ENCODE measurements at regions not wholly inside any gene's neighbourhood (a gene's known extent, or its start where the extent isn't known, plus 50 kb on each side); places are given as distances from the start of the nearest gene placed in this dataset.
"Not testable (repeated sequence)": the region's sequence is repeated elsewhere in the genome, so short reads cannot be mapped to it uniquely, and the experiment has no call there.

DNA sequence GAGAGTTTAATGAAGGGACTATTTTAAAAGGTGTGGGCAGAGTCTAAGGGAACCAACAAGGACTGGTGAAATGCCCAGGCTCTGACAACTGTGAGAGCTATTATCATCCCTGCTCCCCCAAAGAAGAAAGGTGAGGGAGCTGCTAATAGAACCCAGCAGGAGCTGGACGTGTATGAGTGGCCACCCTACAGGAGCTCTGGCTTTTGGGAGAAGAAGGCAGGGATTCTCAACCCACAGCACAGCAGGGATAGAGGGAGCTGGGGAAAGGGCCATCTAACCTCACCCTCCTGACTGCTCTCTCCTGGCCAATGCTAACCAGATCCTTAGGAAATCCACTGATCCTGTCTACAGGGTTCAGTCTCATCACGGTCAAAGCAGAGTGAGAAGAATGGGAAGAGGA is 57.1 kb downstream of the GRIN2B start:
- no peak for DNase-seq (ENCODE audit: low read depth)
- no peak overlapping the region for H3K4me3 ChIP-seq (ENCODE audit: low read depth, low read length)

DNA sequence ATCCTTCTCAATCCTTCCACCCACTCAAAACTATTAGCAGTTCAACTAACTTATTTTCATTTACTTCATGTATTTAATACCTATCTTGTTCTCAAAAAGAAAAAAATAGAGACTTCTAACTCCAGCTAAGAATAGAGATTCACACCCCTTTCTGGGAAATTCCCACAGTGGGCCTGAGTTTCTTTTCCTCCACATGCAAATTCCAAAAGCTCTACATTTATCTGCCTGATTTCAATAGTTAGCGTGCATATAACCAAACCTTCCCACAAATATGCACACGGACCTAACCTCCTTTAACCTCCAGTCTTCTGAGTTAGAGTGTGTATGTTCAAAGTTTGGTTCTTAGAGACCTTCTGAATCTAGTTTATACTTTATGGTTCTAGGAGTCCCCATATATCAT is 62.5 kb downstream of the GRIN2B start:
- no peak overlapping the region for H3K4me3 ChIP-seq (ENCODE audit: low read depth, low read length)
- no peak for DNase-seq (ENCODE audit: low read depth)

DNA sequence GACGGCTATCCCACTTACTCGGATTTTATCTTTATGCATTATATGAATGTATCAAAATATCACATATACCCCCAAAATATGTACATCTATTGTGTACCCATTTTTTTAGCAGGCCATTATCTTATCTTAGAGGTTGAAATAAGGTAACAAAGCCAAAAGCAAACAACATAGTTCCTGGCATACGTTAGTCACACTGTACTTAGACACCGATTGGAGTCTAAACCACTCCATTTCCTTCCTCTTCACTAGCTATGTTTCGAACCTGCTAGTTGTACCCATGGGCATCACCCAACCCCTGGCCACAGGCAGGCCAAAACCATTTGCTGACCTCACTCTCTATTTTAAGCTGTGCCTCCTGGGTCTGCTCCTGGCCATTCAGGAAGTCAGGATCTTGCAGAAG is 66.3 kb downstream of the GRIN2B start:
- no peak overlapping the region for H3K4me3 ChIP-seq (ENCODE audit: low read depth, low read length)
- DNase-seq (ENCODE audit: low read depth), result no peak

DNA sequence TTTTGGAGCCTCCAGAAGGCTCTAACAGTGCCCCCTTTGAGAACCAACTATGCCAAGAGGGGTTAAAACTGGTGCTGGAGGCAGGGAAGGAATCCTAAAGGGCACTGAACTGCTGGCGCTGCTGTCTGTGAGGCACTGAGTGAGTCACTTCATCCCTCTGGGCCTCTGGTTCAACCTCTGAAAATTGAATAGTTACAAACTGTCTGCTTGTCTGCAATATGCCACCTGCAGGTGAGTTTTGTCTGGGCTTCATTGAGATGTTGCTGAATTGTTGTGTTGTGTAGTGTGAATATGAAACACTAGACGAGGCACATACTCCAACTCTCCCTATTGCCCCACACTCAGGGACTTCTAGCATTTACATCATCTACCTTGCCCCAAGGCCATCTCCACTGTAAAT is 68.0 kb downstream of the GRIN2B start:
- H3K4me3 ChIP-seq (ENCODE audit: low read depth, low read length), result no peak overlapping the region
- DNase-seq (ENCODE audit: low read depth), result no peak

DNA sequence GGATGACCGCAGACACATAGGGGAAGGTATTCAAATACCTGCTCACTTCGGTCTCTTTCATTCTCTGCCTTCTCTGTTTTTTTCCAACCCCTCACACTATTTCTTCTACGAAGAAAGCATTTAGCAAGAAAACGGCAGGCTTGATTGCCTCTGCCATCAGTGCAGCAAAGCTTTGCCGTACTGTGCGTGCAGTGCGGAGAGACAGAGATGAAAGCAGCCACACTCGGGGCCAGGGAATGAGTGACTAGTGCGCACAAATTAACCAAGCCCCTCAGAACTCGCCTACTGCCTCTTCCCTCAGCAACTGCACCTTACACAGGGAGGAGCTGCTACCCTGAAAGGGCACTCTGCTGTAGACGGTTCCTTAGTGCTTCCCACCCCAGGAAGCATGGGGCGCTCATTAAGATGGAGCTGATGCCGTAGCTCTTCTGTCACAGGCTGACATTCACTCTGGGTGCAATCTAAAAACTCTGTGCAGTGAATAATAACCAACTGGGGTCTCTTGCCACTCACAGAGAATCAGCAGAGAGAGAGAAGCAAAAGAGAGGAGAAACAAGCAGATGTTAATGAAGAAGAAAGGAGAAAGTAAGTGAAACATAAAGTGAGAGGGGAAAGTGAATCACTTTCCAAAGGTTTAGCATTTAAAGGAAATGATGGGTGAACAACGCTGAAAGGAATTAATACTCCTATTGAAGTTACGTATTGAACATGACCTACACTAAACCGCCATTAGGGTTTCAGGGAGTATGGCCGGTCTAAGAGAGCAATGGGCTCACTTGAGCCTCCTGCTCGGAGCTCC is 69.4 kb downstream of the GRIN2B start:
- H3K4me3 ChIP-seq (ENCODE audit: low read depth, low read length), result no peak overlapping the region
- DNase-seq (ENCODE audit: low read depth), result no peak

DNA sequence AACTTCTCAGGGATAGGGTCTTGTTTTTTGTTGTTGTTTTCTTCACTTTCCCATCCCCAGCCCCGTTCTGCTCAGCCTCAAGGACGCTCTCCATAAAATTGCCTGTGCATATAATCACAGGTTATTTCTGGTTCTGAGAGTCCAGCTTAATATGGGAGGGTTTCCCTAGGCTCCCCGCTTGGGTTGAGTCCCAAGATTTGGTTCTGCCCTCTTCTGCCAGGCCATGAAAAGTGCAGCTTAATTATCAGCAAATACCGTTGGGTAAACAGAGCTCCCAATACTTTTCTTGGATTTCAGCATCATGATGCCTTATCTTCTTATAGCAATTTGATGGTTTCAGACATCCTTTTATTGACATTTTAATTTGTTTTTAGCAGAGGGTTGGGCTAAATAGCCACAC is 75.6 kb downstream of the GRIN2B start:
- no peak overlapping the region for H3K4me3 ChIP-seq (ENCODE audit: low read depth, low read length)
- no peak for DNase-seq (ENCODE audit: low read depth)

DNA sequence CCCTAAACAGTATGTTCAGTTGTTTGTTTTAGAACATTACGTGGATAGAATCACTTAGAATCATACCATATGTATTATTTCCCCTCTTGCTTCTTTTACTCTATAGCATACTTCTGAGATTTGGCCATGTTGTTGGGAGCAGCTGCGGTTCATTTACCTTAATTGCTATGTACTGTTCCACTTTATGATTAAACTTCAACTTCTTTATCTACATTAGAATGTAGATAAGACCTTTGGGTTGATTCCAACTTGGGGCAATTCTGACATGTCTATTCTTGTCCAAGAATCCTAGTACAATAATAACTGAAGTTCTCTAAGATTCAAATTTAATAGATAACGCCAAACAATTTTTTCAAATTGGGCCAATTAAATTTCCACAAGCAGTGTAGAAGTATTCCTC is 80.7 kb downstream of the GRIN2B start:
- no peak for DNase-seq (ENCODE audit: low read depth)
- no peak overlapping the region for H3K4me3 ChIP-seq (ENCODE audit: low read depth, low read length)

DNA sequence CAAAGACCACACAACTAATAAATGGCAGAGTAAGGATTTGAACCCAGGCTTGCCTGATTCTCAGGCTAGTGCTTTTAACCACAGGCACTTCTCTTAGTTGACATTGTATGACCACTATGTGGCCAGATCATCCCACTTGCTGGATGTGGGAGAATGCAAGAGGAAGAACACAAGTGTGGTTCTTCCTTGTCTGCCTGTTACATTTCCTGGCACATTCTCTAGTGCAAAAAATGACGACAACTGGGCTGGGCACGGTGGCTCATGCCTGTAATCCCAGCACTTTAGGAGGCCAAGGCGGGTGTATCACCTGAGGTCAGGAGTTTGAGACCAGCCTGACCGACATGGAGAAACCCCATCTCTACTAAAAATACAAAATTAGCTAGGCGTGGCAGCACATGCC is 83.0 kb downstream of the GRIN2B start:
- not testable (repeated sequence) for H3K4me3 ChIP-seq (ENCODE audit: low read depth, low read length); DNase-seq (ENCODE audit: low read depth)

DNA sequence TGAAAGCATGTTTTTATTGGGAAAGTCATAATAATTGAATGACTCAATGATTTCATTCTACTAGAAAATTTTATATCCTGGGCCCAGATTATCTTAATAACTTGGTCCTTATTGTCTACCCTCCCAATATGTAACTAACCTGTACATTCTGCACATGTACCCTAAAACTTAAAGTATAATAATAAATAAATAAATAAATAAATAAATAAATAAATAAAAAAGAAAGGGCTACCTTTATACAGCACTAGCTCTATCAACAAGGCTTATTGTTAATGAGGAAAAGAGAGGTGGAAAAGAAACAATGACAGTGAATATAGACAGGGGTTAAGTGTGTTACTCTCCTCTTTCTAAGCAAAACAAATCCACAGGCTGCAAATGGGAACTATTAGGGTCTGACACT is 83.6 kb downstream of the GRIN2B start:
- no peak for DNase-seq (ENCODE audit: low read depth)
- H3K4me3 ChIP-seq (ENCODE audit: low read depth, low read length), result no peak overlapping the region

DNA sequence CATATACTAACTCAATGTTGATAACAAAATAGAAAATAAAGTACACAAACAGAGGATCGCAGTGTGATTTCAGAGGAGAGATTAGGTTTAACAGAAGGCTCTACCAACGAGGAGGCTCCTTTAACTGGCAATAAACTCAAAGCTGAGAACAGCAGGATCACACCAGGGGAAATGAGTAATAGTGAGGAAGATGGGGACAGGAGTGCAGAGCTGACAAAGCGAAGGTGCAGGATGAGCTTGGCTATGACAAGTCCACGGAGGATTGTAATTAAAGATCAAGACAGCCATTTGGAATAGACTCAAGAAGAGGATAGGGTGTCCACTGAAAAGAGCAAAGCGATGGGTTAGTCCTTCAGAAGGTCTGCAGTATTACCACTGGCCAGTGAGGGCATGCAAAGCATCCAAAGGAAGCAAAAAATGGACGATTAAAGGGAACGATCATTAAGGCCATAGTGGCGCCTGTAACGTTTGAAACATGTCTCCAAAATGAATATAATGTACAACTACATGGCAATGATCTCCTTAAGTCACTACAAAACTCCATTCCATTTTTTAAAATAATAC is 85.3 kb downstream of the GRIN2B start:
- no peak overlapping the region for H3K4me3 ChIP-seq (ENCODE audit: low read depth, low read length)
- no peak for DNase-seq (ENCODE audit: low read depth)

DNA sequence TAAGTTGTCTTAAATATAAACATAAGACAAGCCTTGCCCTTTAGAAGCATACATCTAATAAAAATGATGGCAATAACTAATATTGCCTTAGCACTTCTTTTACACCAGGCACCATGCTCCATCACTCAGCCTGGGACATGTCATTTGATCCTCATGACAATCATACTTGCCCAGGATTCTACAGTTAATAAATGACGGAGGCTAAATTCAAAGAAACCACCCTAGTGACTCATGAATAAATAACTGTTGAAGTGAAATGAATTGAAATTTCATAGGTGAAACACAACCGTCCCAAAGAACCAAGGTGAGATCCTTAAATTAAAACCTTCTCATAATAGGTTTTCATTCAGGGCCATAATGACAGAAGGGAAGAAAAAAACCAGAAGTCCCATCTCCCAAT is 89.5 kb downstream of the GRIN2B start:
- no peak for DNase-seq (ENCODE audit: low read depth)
- H3K4me3 ChIP-seq (ENCODE audit: low read depth, low read length), result no peak overlapping the region

DNA sequence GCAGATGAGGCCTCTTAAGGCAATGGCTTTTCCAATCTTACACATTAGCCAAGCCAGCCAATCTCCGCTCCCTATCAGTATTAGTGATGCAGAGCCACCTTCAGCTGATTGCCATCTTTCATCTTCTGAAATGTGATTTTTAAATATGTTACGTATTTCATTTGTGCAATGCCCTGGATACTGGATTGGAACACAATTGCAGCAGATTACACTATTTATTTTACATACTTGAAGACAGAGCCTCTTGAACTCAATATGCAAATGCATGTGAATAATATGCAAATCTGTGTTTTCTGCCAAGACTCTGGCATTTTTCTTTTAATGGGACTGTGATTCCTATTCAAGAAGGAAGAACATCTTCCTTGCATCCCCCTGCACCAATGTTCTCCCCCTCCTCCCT is 90.5 kb downstream of the GRIN2B start:
- no peak for DNase-seq (ENCODE audit: low read depth)
- no peak overlapping the region for H3K4me3 ChIP-seq (ENCODE audit: low read depth, low read length)

DNA sequence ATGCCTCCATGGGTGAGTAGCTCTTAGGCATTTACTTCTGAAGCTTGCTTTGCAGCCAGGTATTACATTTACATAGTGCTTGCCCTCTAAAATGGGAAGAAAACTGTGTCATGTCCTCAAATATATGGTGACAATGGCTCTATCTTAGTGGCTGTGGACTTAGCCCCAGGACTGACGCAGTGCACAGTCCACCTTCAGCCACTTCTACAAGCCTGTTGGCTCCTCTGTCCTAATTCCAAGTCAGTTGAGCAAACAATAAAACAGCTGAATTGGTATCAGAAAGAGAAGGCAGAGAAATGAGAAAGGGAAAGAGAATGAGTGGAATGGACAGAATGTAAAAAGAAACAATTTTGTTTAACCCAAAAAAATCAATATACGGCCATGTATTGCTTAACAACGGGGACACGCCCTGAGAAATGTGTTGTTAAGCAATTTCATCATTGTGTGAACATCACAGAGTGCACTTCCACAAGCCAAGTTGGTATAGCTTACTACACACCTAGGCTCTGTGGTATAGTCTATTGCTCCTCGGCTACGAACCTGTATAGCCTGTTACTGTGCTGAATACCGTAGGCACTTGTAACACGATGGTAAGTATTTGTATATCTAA is 93.5 kb downstream of the GRIN2B start:
- H3K4me3 ChIP-seq (ENCODE audit: low read depth, low read length), result no peak overlapping the region

DNA sequence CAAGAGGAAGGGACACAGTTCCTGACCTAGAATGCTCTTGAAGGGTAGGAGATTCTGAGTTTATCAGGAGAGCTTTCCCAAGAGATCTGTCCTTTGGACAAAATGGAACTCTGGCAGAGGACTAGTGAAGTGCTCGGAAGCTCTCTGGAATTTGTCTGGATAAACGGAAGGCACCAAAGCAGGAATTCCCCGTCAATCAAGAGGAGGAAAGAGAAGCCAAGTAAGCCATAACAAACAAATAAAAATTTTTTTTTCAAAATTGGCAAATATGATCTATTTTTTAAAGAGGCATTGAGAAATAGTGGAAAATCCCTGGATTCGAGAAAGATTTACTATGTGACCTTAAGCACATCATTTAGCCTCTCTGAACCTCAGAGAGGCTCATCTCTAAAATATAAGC is 99.2 kb downstream of the GRIN2B start:
- DNase-seq (ENCODE audit: low read depth), result no peak
- no peak overlapping the region for H3K4me3 ChIP-seq (ENCODE audit: low read depth, low read length)

More for the DNA sequence above, 93.5 kb downstream of the GRIN2B start:
- no peak for DNase-seq (ENCODE audit: low read depth)

DNA sequence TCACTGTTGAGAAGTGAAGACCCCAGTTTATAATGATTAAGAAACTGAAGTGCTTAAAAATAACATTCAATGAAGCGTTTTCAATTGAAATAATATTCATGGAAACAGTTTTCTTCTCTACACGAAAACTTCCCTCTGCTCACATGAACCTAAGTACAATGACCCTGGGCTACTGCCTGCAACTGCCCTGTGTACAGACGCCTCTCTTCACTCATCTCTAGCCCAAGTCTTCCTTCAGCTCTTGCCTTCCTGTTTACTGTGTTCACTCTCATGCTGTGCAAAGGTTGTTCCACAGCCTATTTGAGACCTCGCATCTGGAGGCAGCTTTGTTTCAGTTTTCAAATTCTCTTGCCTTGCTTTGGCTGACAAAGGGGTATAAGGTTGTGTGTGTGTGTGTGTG is 100.8 kb downstream of the GRIN2B start:
- DNase-seq (ENCODE audit: low read depth), result no peak
- no peak overlapping the region for H3K4me3 ChIP-seq (ENCODE audit: low read depth, low read length)

DNA sequence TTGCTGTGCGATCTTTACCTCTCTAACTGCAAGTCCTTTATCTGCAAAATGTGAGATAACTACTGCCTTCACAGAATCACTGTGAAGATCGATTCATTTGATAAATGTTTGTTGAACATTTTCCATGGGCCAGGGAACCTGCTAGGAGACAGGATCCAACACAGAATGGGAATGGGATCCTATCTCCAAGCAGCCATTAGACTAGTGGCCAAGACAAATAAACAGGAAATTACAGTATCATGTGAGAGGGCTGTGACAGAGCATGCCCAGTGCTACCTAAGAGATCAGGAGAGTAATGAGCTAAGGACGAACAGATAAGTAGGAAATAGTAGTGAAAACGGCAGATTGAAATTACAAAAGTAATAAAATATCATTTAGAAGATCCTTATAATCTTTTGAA is 105.7 kb downstream of the GRIN2B start:
- H3K4me3 ChIP-seq (ENCODE audit: low read depth, low read length), result no peak overlapping the region
- DNase-seq (ENCODE audit: low read depth), result no peak

DNA sequence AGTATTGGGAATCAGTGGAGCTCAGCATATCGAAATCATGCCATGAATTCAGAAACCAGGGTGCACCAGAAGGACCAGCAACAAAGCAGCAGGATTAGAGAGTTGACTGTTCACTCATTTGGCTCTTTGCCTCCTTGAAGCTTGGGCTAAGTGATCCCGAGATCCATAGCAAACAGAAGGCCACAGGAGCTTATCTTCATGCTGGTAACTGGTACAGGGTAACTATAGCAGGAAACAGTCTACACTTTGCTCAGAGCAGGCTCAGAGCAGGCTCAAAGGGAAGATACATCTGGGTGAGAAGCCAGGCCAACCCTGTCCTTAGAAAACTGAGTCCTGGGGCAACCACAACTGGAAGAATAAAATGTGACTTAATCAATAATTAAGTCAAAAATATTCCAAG is 111.1 kb downstream of the GRIN2B start:
- H3K4me3 ChIP-seq (ENCODE audit: low read depth, low read length), result no peak overlapping the region
- no peak for DNase-seq (ENCODE audit: low read depth)

DNA sequence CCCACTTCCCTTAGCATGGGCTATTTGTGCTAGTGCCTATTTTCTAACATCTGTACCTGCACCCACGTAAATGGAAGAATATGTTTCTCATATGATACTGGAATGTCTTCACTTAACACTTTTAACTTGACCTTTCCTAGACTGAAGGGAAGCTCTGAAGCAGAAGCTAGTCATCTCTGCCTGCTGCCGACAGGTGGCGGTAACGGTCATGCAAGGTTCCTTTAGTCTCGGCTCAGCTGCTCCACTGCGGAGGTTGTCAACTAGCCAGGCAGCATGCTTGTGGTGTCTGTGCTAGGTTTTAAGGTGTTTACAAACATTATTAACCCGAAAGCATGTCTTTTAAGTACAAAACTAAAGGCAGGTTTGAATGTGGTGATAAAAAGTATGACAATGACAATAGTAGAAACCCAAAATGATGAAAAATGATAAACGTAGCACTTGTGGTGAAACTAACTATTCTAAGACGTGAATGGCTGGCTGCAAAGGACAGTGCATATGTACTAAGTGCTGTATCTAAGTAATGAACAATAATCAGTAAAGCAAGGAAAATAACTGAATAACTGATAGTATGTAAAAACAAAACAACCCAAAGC is 117.2 kb downstream of the GRIN2B start:
- H3K4me3 ChIP-seq (ENCODE audit: low read depth, low read length), result no peak overlapping the region
- DNase-seq (ENCODE audit: low read depth), result peak; percentile 16

DNA sequence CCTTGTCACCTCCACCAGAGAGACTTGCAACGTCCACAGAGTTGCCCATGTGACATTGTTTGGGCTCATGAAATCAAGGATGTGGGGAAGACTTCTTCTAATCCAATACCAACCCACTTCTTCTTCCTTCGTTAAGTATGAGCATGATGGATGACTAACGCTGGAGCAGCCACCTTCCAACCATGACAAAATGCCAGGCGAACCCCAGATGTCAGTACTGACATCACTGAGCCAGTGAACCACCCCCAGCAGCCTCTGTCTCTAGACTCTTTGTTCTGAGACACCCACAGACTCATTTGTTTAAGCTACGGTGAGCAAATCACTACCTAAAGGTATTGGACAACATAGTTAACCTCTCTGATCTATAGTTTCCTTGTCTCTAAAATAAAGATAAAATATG is 123.7 kb downstream of the GRIN2B start:
- DNase-seq (ENCODE audit: low read depth), result no peak

DNA sequence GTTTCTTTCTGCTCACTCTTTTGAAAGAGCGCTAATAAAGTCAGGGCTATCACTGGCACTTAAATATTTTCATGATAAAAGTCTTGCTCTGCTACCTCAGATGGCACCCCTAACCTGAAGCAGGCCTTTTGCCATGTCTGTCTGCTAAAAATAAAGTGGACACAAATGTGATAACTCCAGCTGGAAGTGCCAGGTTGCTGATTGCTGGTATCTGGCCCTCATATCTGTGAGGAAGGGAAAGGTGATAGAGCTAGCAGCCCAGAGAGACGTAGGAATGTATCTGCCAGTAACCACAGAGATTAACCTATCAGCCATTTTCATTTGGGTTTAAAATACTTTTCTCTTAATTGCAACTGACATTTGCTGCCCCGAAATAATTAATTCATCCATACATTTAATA is 127.9 kb downstream of the GRIN2B start:
- H3K4me3 ChIP-seq (ENCODE audit: low read depth, low read length), result no peak overlapping the region
- no peak for DNase-seq (ENCODE audit: low read depth)

More for the DNA sequence above, 123.7 kb downstream of the GRIN2B start:
- no peak overlapping the region for H3K4me3 ChIP-seq (ENCODE audit: low read depth, low read length)

DNA sequence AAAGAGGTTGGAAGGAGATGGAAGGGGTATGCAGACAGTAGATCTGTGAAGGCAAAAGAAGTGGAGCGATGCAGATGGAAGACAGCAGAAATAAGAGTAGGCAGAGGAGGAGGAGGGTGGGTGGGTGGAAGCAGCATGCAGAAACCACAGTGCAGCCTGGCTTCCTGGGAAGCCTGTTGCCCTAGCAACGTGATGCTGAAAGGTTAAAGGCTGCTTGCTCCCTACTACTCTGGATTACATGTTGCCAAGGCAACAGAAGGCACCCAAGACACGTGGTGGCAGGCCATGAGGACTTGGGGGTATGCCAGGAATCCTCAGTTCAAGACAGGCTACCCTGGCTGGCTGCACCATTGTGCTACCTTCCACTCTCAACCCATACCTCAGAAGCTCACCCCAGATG is 129.6 kb downstream of the GRIN2B start:
- DNase-seq (ENCODE audit: low read depth), result no peak
- no peak overlapping the region for H3K4me3 ChIP-seq (ENCODE audit: low read depth, low read length)

All from skeletal muscle cell (primary cell).